ENCODE measurements at regions not wholly inside any gene's neighbourhood (a gene's known extent, or its start where the extent isn't known, plus 50 kb on each side); places are given as distances from the start of the nearest gene placed in this dataset.
"Not testable (repeated sequence)": the region's sequence is repeated elsewhere in the genome, so short reads cannot be mapped to it uniquely, and the experiment has no call there.

DNA sequence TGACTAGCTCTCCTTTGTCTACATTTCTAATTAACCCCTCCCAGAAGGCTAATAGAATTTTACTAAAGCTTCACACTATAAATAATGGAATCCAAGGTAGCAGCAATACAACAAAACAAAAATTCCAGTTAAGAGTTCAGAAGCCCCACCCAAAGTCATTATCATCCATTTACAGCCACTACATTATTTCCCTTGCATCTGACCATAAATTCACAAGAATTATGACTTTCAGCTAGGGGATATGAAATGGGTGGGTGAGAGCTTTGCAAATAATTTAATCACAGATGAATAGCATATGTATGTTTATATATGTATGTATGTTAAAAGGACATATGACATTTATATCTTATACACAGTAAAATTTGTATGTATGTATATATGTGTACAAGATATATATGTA is 65.3 kb upstream of the PTGDR start:
- DNase-seq (ENCODE audit: low read depth in 2 of 2): no peak

DNA sequence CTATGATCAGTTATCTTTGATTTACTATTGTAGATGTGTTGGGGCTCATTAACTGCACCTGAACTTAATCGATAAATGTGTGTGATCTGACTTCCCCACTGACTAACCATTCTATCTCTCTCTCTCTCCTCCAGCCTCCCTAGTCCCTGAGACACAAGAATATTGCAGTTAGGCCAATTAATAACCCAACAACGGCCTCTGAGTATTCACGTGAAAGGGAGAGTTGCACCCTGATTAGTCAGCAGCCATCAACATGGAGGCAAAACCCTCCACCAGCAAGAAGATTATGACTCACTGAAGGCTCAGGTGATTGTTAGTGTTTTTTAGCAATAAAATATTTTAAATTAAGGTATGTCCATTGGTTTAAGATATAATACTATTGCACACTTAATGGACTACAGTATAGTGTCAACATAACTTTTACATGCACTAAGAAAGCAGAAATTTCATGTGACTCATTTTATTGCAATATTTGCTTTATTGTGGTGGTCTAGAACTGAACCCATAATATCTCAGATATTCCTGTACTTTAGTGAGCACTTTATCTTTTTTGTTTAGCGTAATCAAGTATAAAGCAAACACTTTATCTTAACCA is 77.1 kb upstream of the PTGDR start:
- DNase-seq (ENCODE audit: low read depth in 2 of 2): no peak

DNA sequence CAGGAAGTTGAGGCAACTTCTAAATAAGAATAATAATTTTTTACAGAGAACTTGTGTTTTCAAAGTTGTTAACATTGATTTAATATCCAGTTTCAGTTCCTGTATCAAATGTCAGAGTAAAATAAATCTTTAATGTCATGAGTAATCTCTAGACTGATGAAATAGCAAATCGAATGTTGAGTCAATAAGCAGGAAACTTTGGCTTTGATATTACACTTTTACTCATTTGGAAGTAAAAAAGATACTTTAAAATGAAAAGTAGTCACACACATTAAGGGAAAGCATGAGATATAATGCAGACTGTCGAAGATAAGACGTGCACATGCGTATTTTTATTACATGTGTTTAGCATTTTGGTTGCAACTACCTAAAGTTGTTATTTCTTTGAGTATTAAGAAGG is 78.2 kb upstream of the PTGDR start:
- DNase-seq (ENCODE audit: low read depth in 2 of 2): no peak

DNA sequence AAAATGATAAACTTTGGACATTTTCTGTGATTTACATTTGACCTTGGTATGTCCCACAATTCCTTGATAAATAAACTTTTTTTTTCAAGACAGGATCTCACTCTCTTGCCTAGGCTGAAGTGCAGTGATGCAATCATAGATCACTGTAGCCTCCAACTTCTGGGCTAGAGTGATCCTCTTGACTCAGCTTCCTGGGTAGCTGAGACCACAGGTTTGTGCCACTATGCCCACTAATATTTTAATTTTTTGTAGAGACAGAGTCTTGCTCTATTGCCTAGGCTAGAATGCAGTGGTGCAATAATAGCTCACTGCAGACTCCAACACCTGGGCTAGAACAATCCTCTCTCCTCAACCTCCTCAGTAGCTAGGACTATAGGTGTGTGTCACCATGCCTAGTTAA is 79.1 kb upstream of the PTGDR start:
- no peak for DNase-seq (ENCODE audit: low read depth in 2 of 2)

DNA sequence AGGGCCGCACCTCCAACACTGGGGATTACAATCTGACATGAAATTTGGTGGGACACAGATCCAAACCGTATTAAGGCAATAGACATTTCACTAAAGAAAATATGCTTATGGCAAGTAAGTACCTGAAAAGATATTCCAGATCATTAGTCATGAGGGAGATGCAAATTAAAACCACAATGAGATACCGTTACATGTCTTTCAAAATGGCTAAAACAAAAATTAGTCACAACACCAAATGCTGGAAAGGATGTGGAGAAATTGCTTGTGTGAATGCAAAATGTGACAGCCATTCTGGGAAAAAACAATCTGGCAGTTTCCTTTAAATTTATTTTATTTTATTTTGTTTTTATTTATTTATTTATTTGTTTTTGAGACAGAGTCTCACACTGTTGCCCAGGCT is 82.3 kb upstream of the PTGDR start:
- no peak for DNase-seq (ENCODE audit: low read depth in 2 of 2)

DNA sequence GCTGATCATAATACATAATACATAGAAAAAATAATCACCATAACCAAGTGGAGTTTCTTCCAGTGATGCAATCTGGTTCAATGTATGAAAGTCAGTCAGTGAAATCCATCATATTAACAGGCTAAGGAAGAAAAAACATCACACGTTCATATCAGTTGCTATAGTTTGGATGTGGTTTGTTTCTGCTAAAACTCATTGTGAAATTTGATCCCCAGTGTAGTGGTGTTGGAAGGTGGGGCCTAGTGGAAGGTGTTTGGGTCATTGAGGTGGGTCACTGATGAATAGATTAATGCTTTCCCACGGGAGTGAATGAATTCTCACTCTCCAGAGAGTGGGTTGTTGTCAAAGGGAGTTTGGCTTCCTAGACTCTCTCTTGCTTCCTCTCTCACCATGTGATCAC is 84.6 kb upstream of the PTGDR start:
- DNase-seq (ENCODE audit: low read depth in 2 of 2): no peak

DNA sequence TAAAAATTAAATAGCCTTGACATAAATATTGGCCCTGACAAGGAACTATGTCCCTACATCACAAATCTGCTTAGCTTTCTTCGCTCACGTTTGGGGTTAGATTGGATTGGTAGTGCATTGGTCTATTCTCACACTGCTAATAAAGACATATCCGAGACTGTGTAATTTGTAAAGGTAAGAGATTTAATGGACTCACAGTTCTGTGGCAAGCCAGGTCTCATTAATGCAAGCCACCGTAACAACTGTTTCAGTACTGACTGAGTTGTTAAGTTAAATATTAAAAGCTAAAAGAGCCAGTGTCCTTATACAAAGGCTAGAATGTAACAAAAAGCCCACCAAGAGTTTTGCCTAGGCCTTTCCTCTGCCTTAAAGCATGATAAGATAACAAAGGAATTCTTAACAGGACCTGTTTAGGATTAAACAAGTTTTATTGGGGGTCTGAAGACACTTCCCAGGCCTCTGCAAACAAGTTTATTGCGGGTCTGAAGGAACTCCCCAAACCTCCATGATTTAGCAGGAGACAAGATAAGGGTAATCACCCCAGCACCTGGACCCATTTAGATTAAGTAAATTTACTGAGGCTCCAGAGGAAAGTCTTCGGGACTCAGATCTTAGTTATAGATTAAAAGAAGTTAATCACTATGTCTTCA is 88.2 kb upstream of the PTGDR start:
- no peak for DNase-seq (ENCODE audit: low read depth in 2 of 2)

DNA sequence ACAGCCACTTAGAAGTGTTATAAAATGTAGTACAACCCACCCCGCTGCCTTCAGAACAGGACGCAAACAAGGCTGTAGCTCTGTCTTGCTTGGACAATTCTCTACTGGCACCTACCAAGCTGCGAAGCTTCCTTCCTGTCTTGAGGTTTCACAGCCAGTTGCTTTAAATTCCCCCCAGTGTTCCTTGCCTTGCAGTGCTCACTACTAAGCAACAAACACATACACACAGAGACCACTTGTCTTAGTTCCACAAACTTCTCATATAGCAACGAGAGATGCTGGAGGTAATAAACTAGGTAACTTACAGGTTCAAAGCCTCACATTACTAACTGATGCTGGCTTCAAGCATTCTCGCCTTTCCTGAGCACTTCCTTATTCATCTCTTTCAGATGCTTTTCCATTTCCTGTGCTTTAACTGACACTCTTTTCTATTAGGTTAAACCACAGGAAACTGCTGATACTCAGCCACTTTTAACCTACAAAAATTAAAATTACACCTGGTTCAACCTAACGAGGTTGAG is 91.5 kb upstream of the PTGDR start:
- DNase-seq (ENCODE audit: low read depth in 2 of 2): no peak

DNA sequence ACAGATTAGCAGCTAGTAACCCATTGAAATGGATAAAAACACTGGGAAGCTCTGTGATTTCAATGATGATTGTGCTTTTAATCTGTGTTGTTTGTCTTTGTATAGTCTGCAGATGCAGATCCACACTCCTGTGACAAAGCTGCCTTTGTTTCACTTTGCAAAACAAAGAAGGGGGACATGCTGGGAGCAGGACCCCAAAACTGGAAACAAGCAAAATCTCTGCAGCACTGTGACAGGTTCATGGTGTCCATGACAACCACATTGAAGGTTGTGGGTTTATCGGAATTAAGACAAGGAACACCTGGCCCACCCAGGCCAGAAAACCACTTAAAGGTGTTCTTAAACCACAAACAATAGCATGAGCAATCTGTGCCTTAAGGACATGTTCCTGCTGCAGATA is 95.6 kb upstream of the PTGDR start:
- DNase-seq (ENCODE audit: low read depth in 2 of 2): not testable (repeated sequence)

DNA sequence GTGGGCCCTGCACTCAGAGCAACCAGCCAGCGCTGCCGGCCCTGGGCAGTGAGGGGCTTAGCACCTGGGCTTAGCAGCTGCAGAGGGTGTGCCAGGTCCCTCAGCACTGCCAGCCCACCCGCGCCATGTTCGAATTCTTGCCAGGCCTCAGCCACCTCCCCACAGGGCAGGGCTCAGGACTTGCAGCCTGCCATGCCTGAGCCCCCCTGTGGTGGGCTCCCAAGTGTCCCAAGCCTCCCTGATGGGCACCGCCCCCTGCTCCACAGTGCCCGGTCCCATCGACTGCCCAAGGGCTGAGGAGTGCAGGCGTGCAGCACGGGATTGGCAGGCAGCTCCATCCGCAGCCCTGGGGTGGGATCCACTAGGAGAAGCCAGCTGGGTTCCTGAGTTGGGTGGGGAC is 98.0 kb upstream of the NID2 start:
- no peak for DNase-seq (ENCODE audit: low read depth in 2 of 2)

DNA sequence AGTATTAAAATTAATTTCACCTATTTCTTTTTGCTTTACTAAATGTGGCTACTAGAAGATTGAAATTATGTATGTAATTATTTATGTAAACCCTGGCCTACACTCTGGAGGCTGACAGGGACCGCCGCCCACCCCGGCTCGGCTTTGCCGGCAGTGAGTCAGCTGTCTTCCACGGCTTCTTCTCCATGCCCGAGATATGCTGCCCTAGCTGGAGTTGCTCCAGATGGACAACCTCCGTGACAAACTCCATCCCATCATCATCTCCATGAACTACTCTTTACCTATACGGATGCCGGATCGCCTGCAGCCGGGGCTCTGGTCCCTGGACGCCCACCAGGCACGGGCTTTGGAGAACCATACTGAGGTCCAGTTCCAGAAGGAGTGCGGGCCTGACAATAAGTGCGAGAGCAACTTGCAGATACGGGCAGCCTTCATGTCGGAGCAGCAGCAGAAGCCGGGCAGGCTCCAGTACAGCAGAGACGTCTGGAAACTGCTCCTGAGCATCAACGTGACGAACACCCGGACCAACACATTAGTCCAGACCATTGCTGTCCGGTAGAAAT is 86.9 kb upstream of the NID2 start:
- no peak for DNase-seq (ENCODE audit: low read depth in 2 of 2)

DNA sequence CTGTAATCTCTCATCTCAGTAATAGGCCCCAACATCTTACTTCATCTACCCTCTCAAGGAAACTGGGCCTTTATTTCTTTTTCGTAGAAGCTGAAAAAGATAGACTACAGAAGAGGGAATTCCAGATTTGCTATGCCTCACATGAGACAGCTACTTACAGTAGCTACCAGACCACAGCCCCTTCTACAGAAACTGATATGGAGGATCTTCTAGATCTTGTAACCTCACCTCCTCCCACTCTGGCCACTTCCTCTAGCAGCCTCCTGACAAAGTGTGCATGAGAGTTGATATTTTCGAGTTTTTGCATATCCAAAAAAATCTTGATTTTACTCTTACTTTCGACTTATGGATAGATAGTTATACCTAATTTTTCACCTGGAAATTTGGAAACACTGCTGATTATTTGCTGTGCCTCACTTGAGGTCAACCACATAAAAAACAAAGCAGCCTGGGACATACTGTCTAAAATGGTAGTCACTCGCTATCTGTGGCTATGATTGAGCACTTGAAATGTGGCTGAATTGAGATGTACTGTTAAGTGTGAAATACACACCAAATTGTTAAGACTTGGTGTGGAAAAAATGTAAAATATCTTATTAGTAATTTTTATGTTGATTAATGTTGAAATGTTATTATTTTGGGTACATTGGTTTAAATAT is 86.3 kb upstream of the NID2 start:
- no peak for DNase-seq (ENCODE audit: low read depth in 2 of 2)

DNA sequence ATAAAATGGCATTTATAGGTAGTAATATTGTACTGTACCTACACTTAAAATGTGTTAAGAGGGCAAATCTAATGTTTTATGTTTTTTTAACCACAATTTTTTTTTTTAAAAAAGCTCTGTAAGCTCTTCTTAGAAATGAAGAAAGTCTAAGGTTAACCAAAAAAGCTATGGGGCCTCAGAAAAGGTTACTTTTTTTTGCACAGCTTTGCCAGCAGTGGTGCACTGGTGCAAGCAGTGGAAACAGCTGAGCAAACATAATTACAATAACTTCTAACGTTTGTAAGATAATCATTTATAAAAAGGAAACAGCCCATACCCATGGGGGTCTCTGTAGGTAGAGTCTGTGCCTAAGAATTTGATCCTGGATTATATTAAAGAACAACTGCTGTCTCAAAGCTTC is 85.1 kb upstream of the NID2 start:
- DNase-seq (ENCODE audit: low read depth in 2 of 2): no peak

DNA sequence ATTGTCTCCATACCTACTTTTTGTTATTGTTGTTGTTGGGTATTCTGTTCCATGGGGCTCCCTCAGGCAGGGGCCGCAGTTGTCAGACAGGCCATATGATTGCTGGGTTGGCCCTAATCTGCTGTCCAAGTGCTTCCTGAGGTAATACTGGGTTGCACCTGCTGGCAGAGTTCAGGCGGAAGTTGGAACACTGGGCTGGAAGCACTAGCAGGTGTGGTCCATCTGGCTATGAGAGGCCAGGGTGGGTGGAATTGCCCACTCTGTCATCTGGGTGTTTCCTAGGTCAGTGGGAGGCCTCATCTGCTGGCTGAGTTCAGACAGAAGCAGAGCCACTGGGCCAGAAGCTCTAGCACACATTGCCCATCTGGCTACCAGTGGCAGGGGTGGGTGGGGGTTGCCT is 81.3 kb upstream of the NID2 start:
- DNase-seq (ENCODE audit: low read depth in 2 of 2): no peak

DNA sequence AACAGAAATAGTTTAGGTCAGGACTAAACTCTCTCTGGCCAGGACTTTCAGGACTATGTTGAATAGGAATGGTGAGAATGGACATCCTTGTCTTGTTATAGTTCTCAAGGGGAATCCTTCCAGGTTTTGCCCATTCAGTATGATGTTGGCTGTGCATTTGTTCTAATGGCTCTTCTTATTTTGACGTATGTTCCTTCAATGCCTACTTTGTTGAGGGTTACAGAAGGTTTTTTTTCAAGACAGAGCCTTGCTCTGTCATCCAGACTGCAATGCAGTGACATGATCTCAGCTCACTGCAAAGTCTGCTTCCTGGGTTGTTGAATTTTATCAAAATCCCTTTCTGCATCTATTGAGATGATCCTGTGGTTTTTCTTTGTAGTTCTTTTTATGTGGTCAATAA is 79.5 kb upstream of the NID2 start:
- DNase-seq (ENCODE audit: low read depth in 2 of 2): no peak

DNA sequence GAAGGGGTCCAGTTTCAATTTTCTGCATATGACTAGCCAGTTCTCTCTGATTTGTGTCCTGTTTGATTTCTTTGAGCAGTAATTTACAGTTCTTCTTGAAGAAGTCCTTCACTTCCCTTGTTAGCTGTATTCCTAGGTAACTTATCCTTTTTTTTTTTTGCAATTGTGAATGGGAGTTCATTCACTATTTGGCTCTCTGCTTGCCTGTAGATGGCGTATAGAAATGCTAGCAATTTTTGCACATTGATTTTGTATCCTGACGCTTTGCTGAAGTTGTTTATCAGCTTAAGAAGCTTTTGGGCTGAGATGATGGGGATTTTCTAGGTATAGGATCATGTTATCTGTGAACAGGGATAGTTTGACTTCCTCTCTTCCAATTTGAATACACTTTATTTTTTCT is 77.6 kb upstream of the NID2 start:
- no peak for DNase-seq (ENCODE audit: low read depth in 2 of 2)

DNA sequence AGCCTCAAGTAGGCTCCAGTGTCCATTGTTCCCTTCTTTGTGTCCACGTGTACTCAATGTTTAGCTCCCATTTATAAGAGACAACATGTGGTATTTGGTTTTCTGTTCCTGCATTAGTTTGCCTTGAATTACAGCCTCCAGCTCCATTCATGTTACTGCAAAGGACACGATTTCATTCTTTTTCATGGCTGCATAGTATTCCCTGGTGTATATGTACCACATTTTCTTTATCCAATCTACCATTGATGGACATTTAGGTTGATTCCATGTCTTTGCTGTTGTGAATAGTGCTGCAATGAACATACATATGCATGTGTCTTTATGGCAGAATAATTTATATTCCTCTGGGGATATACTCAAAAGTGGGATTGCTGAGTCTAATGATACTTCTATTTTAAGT is 75.2 kb upstream of the NID2 start:
- not testable (repeated sequence) for DNase-seq (ENCODE audit: low read depth in 2 of 2)

DNA sequence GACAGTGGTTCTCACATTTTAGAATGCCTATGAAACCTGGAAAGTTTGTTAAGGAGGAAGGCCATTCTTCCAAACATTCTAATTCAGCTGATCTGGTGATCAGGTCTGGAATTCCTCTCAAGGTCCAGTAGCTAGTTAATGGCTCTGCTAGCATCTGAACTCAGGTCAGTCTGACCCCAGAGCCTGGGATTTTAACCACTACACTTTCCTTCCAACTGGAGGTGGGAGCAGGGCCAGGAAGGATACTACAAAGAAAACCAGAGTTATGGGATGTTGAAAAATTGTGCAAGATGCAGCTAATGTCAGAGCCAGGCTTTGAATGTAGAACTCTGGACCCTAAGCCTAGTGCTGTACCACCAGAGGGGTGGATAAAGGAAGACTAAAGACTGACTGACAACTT is 73.6 kb upstream of the NID2 start:
- no peak for DNase-seq (ENCODE audit: low read depth in 2 of 2)

DNA sequence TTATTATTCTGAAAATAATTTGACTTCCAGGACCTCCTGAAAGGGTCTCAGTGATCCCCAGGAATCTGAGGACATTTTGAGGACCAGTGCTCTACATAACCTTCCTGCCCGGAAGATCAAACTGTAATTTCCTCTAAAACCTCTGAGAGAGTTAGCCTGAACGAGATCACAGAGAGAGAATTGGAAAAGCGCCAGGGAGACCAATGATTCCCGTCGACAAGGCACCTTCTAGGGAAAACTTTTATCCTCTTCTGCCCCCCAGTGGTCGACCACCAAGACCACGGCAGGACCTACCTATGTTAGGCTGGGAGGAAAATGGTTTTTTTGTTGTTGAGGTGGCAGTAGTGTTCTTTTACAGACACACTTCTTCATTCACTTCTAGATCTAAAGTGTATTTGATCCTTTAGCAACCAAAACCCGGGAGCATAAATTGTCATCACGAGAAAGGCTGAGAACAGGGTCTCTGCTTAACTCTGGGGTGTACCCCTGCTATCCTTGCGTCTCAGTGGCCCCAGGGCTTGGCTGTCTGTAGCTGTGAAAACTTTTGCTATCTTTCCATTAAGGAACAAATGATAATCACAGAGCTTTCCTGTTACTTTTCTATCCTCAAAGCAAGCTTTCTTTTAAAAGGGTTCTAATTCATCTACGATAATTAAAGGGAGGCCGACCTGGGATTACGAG is 62.9 kb upstream of the NID2 start:
- peak; percentile 15 to 41 for DNase-seq (ENCODE audit: low read depth in 2 of 2)

DNA sequence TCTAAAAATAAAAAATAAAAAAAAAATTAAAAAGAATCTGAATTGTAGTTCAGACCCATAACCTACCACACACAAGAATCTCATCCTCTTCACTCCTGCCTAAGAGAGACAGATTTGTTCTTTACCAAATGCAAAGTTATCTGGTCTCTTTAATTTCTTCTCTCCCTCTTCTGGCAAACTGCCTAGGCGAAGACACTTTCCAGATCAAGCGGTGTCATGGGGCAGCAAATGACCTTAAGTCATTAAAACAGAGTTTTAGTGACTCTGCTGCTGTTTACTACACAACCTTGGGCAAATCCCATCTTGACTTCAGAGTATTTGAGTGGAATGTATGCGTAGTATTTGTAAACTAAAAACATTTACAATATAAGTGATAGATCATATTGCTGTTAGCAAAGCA is 60.9 kb upstream of the NID2 start:
- no peak for DNase-seq (ENCODE audit: low read depth in 2 of 2)

DNA sequence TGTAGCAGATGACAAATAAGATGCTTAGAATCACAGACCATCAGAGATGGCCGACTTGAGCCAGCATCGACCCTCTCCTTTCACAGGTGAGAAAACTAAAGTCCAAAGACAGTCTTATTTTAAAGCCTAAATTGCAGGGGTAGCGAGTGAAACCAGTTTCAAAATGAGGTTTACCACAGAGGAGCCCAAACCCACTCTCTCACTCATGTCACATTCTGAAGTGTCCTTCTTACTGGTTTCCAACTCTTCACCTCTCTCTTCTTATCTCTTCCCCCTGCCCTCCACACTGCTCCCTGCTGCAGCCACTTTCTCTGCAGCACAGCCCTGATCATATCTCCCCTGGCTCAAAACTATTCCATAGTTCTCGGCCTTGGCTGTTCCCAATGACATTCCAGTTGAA is 57.0 kb upstream of the NID2 start:
- no peak for DNase-seq (ENCODE audit: low read depth in 2 of 2)
